ENCODE measurements at regions not wholly inside any gene's neighbourhood (a gene's known extent, or its start where the extent isn't known, plus 50 kb on each side); places are given as distances from the start of the nearest gene placed in this dataset.

DNA sequence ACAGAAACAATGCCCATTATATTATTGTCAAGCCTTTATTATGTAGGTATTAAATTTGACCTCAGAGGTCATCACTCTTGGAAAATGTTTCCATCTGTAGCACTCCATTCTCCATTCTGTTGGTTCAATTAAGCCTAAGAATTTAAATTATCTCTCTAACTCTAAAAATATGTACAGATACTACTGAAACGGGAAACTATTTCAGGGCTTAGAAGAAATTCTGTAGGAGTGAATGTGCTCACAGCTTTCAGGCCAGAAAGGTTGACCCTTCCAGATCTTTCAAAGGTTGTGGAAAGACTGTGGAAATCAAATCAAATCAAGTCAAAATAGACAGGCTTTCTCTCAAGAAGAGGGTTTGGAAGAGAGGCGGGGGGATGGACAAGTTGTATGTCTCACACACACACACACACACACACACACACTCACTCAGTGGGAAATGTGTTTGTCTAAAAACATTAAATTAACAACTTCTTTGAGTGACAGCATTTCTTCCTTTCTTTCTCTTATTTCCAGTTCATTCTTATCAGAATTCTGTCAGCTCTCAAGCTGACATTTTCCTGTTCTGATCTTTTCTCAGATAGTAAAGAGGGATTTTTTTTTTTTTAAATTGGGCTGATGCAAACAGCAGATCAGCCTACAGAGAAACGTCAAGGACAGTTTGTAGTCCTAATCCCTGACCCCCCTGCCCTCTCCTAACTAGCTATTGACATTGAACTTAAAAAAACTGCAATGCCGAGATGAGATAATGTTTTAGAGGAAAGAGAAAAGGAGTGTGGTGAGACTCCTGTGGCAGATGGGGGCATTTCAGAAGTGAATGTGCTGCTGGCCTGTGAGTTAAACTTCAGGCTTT, 139.0 kb upstream of the ZFHX3 start:
- TF ChIP-seq, protein P1, sequence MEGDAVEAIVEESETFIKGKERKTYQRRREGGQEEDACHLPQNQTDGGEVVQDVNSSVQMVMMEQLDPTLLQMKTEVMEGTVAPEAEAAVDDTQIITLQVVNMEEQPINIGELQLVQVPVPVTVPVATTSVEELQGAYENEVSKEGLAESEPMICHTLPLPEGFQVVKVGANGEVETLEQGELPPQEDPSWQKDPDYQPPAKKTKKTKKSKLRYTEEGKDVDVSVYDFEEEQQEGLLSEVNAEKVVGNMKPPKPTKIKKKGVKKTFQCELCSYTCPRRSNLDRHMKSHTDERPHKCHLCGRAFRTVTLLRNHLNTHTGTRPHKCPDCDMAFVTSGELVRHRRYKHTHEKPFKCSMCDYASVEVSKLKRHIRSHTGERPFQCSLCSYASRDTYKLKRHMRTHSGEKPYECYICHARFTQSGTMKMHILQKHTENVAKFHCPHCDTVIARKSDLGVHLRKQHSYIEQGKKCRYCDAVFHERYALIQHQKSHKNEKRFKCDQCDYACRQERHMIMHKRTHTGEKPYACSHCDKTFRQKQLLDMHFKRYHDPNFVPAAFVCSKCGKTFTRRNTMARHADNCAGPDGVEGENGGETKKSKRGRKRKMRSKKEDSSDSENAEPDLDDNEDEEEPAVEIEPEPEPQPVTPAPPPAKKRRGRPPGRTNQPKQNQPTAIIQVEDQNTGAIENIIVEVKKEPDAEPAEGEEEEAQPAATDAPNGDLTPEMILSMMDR (conservative IDR thresholded peaks at IDR 0.05 in 1 of 2, IDR thresholded peaks at IDR 0.05 in 1 of 2; ENCODE audit: low read depth in 1 of 2, low read length in 2 of 2): no peak
- no peak for TF ChIP-seq EZH2 (IDR thresholded peaks at IDR 0.05; ENCODE audit: low read length, missing control alignments)

Data from fibroblast of lung (primary cell).